ENCODE measurements at regions not wholly inside any gene's neighbourhood (a gene's known extent, or its start where the extent isn't known, plus 50 kb on each side); places are given as distances from the start of the nearest gene placed in this dataset.
"Not testable (repeated sequence)": the region's sequence is repeated elsewhere in the genome, so short reads cannot be mapped to it uniquely, and the experiment has no call there.

GRCh38 chr3:30531017-30531570 lies 75.3 kb upstream of the TGFBR2 start:
- Histone ChIP-seq H3K27me3 (replicated peaks) (no peaks in the 10 kb centered on the region), H3K27ac (no peak overlapping the region), H3K4me3 (ENCODE audit: low read depth, low read length) (no peak overlapping the region), H3K36me3 (replicated peaks) (no peaks in the 10 kb centered on the region)
- DNase-seq: no peak
- in situ Hi-C loops (cut with HindIII; ENCODE audit: low pct_ligation_motif_present, low sequenced_read_pairs): no loop called here
- TF ChIP-seq CTCF (IDR thresholded peaks at IDR 0.05; ENCODE audit: low read depth, low read length, missing control alignments): no peak

GRCh38 chr3:30535525-30535924 lies 70.9 kb upstream of the TGFBR2 start:
- no peak overlapping the region for H3K27ac ChIP-seq

GRCh38 chr3:30538791-30539190 lies 67.6 kb upstream of the TGFBR2 start:
- H3K27ac ChIP-seq: peak overlapping the region; percentile 75
- no peak overlapping the region for H3K4me3 ChIP-seq (ENCODE audit: low read depth, low read length)
- H3K27me3 ChIP-seq (replicated peaks): no peaks in the 10 kb centered on the region
- peak; percentile 70 for DNase-seq
- H3K36me3 ChIP-seq (replicated peaks): no peaks in the 10 kb centered on the region
- in situ Hi-C loops (cut with HindIII; ENCODE audit: low pct_ligation_motif_present, low sequenced_read_pairs): no loop called here
- TF ChIP-seq CTCF (IDR thresholded peaks at IDR 0.05; ENCODE audit: low read depth, low read length, missing control alignments): no peak

More at GRCh38 chr3:30535525-30535924, 70.9 kb upstream of the TGFBR2 start:
- DNase-seq: no peak
- Histone ChIP-seq H3K27me3 (replicated peaks) (no peaks in the 10 kb centered on the region), H3K36me3 (replicated peaks) (no peaks in the 10 kb centered on the region), H3K4me3 (ENCODE audit: low read depth, low read length) (no peak overlapping the region)
- TF ChIP-seq CTCF (IDR thresholded peaks at IDR 0.05; ENCODE audit: low read depth, low read length, missing control alignments): no peak
- in situ Hi-C loops (cut with HindIII; ENCODE audit: low pct_ligation_motif_present, low sequenced_read_pairs): no loop called here

- in situ Hi-C loops (cut with HindIII; ENCODE audit: low pct_ligation_motif_present, low sequenced_read_pairs): no loop called here
- TF ChIP-seq CTCF (IDR thresholded peaks at IDR 0.05; ENCODE audit: low read depth, low read length, missing control alignments): no peak
- H3K27ac ChIP-seq: peak overlapping the region; percentile 75
- no peaks in the 10 kb centered on the region for H3K36me3 ChIP-seq (replicated peaks)
- DNase-seq: no peak
- H3K27me3 ChIP-seq (replicated peaks): no peaks in the 10 kb centered on the region
- H3K4me3 ChIP-seq (ENCODE audit: low read depth, low read length): no peak overlapping the region
These were observed 67.2 kb upstream of the TGFBR2 start for GRCh38 chr3:30539206-30539605.

- no peak for TF ChIP-seq CTCF (IDR thresholded peaks at IDR 0.05; ENCODE audit: low read depth, low read length, missing control alignments)
- no peaks in the 10 kb centered on the region for H3K27me3 ChIP-seq (replicated peaks)
- DNase-seq: peak; percentile 42
- H3K27ac ChIP-seq: peak overlapping the region; percentile 75
- H3K4me3 ChIP-seq (ENCODE audit: low read depth, low read length): no peak overlapping the region
- in situ Hi-C loops (cut with HindIII; ENCODE audit: low pct_ligation_motif_present, low sequenced_read_pairs): no loop called here
- H3K36me3 ChIP-seq (replicated peaks): no peaks in the 10 kb centered on the region
These were observed 66.6 kb upstream of the TGFBR2 start for GRCh38 chr3:30539772-30540171.

- H3K27me3 ChIP-seq (replicated peaks); H3K4me3 ChIP-seq (ENCODE audit: low read depth, low read length); in situ Hi-C loops (cut with HindIII; ENCODE audit: low pct_ligation_motif_present, low sequenced_read_pairs); DNase-seq; H3K27ac ChIP-seq; H3K36me3 ChIP-seq (replicated peaks): not testable (repeated sequence)
These were observed 65.2 kb upstream of the TGFBR2 start for GRCh38 chr3:30541156-30541555.
